Smooth muscle cell (in vitro differentiated cells): ENCODE measurements at regions not wholly inside any gene's neighbourhood (a gene's known extent, or its start where the extent isn't known, plus 50 kb on each side); places are given as distances from the start of the nearest gene placed in this dataset.
"Not testable (repeated sequence)": the region's sequence is repeated elsewhere in the genome, so short reads cannot be mapped to it uniquely, and the experiment has no call there.

Source experiments
- DNase-seq: peaks from one replicate; lab custom pipeline; 2025; ENCODE audit not compliant: unreplicated experiment; lab: John Stamatoyannopoulos, UW
- H2AFZ ChIP-seq: fragments of 200-600 bp; sonication (generic); 2 replicates; pipeline ENCODE4 v1.6.0; 2016; ENCODE audit warnings: antibody characterized with exemption, low read depth, mild to moderate bottlenecking
- H3F3A ChIP-seq: fragments of 200-600 bp; sonication (generic); 2 replicates; pipeline ENCODE4 v1.6.0; 2017; ENCODE audit warnings: antibody characterized with exemption, low read depth
- H3K27ac ChIP-seq: fragments of 200-600 bp; sonication (generic); 2 replicates; pipeline ENCODE4 v1.5.1; 2016; ENCODE audit warnings: low read depth, mild to moderate bottlenecking
- H3K27me3 ChIP-seq: fragments of 200-600 bp; sonication (generic); 2 replicates; pipeline ENCODE4 v1.6.1; 2016; ENCODE audit warnings: low read depth, mild to moderate bottlenecking
- H3K36me3 ChIP-seq: fragments of 200-600 bp; sonication (generic); 2 replicates; pipeline ENCODE4 v1.5.1; 2016; ENCODE audit warnings: low read depth
- H3K4me1 ChIP-seq: fragments of 200-600 bp; sonication (generic); 2 replicates; pipeline ENCODE4 v1.5.1; 2016; ENCODE audit warnings: low read depth
- H3K4me2 ChIP-seq: fragments of 200-600 bp; sonication (generic); 2 replicates; pipeline ENCODE4 v1.6.0; 2016; ENCODE audit warnings: mild to moderate bottlenecking
- H3K4me3 ChIP-seq: fragments of 200-600 bp; sonication (generic); 2 replicates; pipeline ENCODE4 v1.5.1; 2016; ENCODE audit warnings: mild to moderate bottlenecking
- H3K79me2 ChIP-seq: fragments of 200-600 bp; sonication (generic); 2 replicates; pipeline ENCODE4 v1.6.0; 2016; ENCODE audit warnings: low read depth, mild to moderate bottlenecking
- H3K9ac ChIP-seq: fragments of 200-600 bp; sonication (generic); 2 replicates; pipeline ENCODE4 v1.6.0; 2016; ENCODE audit warnings: low read depth
- H3K9me3 ChIP-seq: fragments of 200-600 bp; sonication (generic); replicated peaks from 2 replicates; pipeline ENCODE4 v1.5.1; 2016; ENCODE audit warnings: low read depth
- H4K20me1 ChIP-seq: fragments of 200-600 bp; sonication (generic); 2 replicates; pipeline ENCODE4 v1.6.0; 2016; ENCODE audit warnings: low read depth
- WGBS: methylation state at CpG from one replicate; pipeline ENCODE4 v1.1.7; 2016; ENCODE audit warnings: low lambda C conversion rate; 5-methylcytosine and 5-hydroxymethylcytosine counted together
- TF ChIP-seq, protein P1 (sequence below): fragments of 200-600 bp; sonication (generic); IDR thresholded peaks from 2 replicates; pipeline ENCODE4 v1.5.1; 2017; ENCODE audit warnings: borderline replicate concordance, mild to moderate bottlenecking, antibody characterized with exemption; ENCODE audit not compliant: insufficient read depth, poor library complexity, severe bottlenecking

DNA sequence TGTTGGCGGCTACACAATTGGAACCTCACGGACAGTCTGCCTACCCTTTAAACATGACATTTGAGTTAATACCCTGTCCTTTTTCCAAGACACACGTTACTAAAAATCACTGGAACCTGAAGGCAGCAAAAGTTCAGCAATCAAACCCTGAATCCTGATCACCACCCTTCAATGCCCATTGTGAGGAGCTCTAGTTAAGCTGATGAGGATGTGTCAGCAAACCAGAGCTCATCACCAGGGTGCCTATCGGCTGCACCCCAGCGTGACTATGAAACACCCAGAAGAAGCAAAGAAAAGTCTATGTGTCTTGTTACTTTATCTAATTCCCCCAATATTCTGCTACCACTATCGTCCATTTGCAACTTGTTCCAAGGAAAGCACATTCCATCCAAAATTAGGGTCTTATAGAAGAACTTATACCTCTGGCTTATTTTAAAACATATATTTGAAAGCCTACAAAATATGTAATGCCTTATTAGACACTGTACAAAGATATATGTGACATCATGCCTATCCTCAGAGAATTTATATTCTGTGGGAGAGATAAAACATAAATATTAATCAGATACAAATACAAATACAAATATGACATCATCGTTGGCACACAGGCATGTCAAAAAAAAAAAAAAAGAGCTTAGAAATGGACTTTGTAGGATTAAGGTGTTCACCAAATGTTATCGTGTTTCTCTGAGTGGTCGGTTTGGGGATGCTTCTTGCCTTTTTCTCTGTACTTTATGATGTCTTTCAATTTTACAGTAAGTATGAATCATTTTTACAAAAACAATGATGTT lies 219.7 kb upstream of the SETMAR start:
- Histone ChIP-seq H3K27ac (no peak overlapping the region), H3K4me1 (no peaks in the 10 kb centered on the region), H3K79me2 (no peaks in the 10 kb centered on the region), H3K9me3 (no peaks in the 10 kb centered on the region), H3K4me2 (no peak overlapping the region), H4K20me1 (no peaks in the 10 kb centered on the region), H3K36me3 (no peaks in the 10 kb centered on the region), H3K9ac (no peak overlapping the region), H3K27me3 (no peaks in the 10 kb centered on the region), H3K4me3 (no peak overlapping the region), H3F3A (no peaks in the 10 kb centered on the region), H2AFZ (no peak overlapping the region)
- no peak for DNase-seq
- TF ChIP-seq, protein P1, sequence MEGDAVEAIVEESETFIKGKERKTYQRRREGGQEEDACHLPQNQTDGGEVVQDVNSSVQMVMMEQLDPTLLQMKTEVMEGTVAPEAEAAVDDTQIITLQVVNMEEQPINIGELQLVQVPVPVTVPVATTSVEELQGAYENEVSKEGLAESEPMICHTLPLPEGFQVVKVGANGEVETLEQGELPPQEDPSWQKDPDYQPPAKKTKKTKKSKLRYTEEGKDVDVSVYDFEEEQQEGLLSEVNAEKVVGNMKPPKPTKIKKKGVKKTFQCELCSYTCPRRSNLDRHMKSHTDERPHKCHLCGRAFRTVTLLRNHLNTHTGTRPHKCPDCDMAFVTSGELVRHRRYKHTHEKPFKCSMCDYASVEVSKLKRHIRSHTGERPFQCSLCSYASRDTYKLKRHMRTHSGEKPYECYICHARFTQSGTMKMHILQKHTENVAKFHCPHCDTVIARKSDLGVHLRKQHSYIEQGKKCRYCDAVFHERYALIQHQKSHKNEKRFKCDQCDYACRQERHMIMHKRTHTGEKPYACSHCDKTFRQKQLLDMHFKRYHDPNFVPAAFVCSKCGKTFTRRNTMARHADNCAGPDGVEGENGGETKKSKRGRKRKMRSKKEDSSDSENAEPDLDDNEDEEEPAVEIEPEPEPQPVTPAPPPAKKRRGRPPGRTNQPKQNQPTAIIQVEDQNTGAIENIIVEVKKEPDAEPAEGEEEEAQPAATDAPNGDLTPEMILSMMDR: no peak
- WGBS: 86% methylated on average over 9 of the region's 9 CpGs

DNA sequence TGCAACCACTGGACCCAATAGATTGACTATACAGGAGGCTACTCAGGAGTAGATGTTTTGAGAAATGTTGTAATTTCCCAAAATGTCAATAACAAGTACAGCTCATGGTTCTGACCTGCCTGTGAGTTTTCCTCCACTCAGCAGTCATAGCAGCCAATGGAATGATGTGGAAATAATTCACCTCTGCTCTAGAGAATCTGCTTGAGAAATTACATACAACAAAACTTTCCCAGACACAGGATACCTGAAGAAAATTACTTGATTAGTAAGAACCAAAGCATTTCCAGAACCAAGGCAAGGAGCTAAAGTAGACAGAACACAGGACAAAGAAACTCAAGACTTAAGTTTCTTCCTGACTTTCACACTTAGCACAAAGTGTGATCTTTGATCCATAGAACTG lies 218.9 kb upstream of the SETMAR start:
- Histone ChIP-seq H3F3A (no peaks in the 10 kb centered on the region), H3K79me2 (no peaks in the 10 kb centered on the region), H3K4me2 (no peak overlapping the region), H3K4me3 (no peak overlapping the region), H3K9ac (no peak overlapping the region), H3K27me3 (no peaks in the 10 kb centered on the region), H3K9me3 (no peaks in the 10 kb centered on the region), H2AFZ (no peak overlapping the region), H3K36me3 (no peaks in the 10 kb centered on the region), H4K20me1 (no peaks in the 10 kb centered on the region), H3K4me1 (no peaks in the 10 kb centered on the region), H3K27ac (no peak overlapping the region)
- TF ChIP-seq, protein P1: no peak
- DNase-seq: no peak

DNA sequence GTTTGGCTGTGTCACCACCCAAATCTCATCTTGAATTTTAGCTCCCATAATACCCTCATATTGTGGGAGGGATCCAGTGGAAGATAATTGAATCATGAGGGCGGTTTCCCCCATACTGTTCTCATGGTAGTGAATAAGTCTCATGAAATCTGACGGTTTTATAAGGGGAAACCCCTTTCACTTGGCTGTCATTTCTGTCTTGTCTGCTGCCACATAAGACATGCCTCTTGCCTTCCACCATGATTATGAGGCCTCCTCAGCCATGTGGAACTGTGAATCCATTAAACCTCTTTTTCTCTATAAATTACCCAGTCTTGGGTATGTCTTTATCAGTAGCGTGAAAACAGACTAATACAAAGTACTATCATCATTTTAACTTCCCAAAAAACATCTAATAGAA lies 216.5 kb upstream of the SETMAR start:
- H3K4me1 ChIP-seq, H2AFZ ChIP-seq, H3K27me3 ChIP-seq, H3K79me2 ChIP-seq, H3K27ac ChIP-seq, H3K4me2 ChIP-seq, H3K36me3 ChIP-seq, H4K20me1 ChIP-seq, H3K4me3 ChIP-seq, H3F3A ChIP-seq, DNase-seq, H3K9me3 ChIP-seq, H3K9ac ChIP-seq: not testable (repeated sequence)
- 91% methylated on average over 3 of the region's 3 CpGs for WGBS

DNA sequence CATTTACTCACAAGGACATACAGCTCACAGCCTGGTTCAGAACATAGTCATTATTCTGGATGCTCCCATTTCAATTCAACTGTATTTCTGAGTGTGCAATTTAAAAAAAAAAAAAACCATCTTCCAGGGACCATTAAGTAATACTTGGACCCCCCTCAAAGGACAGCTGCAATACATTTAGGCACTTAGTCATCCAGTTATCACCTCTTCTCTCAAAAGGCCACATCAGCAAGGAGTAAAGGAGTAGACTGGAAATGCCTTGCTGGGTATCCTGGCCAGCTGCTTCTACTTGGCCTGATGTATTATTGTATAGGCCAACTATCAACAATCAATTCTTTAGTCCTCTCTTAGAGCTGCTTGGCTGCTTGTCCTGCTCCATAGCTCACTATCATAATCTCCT lies 211.4 kb upstream of the SETMAR start:
- Histone ChIP-seq H3F3A (no peaks in the 10 kb centered on the region), H3K27ac (no peak overlapping the region), H3K9me3 (no peaks in the 10 kb centered on the region), H3K4me1 (no peaks in the 10 kb centered on the region), H3K36me3 (no peaks in the 10 kb centered on the region), H3K79me2 (no peaks in the 10 kb centered on the region), H3K4me3 (no peak overlapping the region), H3K27me3 (no peaks in the 10 kb centered on the region), H3K4me2 (no peak overlapping the region), H3K9ac (no peak overlapping the region), H2AFZ (no peak overlapping the region), H4K20me1 (no peaks in the 10 kb centered on the region)
- DNase-seq: no peak
- TF ChIP-seq, protein P1: no peak
